GM12872 (cell line): ENCODE measurements at regions not wholly inside any gene's neighbourhood (a gene's known extent, or its start where the extent isn't known, plus 50 kb on each side); places are given as distances from the start of the nearest gene placed in this dataset.

Source experiments
- CTCF ChIP-seq: IDR thresholded peaks from 3 replicates; pipeline ENCODE4 v1.5.1; 2011; ENCODE audit warnings: low read depth, mild to moderate bottlenecking, low read length, moderate library complexity; ENCODE audit not compliant: insufficient read depth

GRCh38 chr7:131244259-131244852 lies 83.3 kb upstream of the MKLN1 start:
- TF ChIP-seq CTCF: no peak

GRCh38 chr7:131249003-131249402 lies 78.7 kb upstream of the MKLN1 start:
- no peak for TF ChIP-seq CTCF

- no peak for TF ChIP-seq CTCF
Observed at GRCh38 chr7:131249483-131249882, 78.2 kb upstream of the MKLN1 start.

GRCh38 chr7:131250331-131250730 lies 77.3 kb upstream of the MKLN1 start:
- TF ChIP-seq CTCF: no peak

GRCh38 chr7:131251371-131251770 lies 76.3 kb upstream of the MKLN1 start:
- TF ChIP-seq CTCF: no peak

- no peak for TF ChIP-seq CTCF
Observed at GRCh38 chr7:131252976-131253375, 74.7 kb upstream of the MKLN1 start.

GRCh38 chr7:131254211-131254610 lies 73.5 kb upstream of the MKLN1 start:
- no peak for TF ChIP-seq CTCF
